ENCODE measurements at regions not wholly inside any gene's neighbourhood (a gene's known extent, or its start where the extent isn't known, plus 50 kb on each side); places are given as distances from the start of the nearest gene placed in this dataset.
"Not testable (repeated sequence)": the region's sequence is repeated elsewhere in the genome, so short reads cannot be mapped to it uniquely, and the experiment has no call there.

GRCh38 chr22:23498811-23499798, 81.0 kb downstream of the IGLL1 start:
- H3K27me3 ChIP-seq (ENCODE audit: control insufficient read depth, insufficient read depth, low read length), result peaks cover 4% of the 10 kb centered on the region

GRCh38 chr22:23497889-23498288, 82.2 kb downstream of the IGLL1 start:
- not testable (repeated sequence) for H3K36me3 ChIP-seq (ENCODE audit: control insufficient read depth, insufficient read depth, low read length); H3K27me3 ChIP-seq (ENCODE audit: control insufficient read depth, insufficient read depth, low read length); H3K9ac ChIP-seq (ENCODE audit: low read depth, low read length); H3K4me3 ChIP-seq (ENCODE audit: low read depth, low read length); H3K4me1 ChIP-seq (ENCODE audit: control insufficient read depth, insufficient read depth, low read length); H3K9me3 ChIP-seq (ENCODE audit: control insufficient read depth, insufficient read depth, low read length)

More at GRCh38 chr22:23498811-23499798, 81.0 kb downstream of the IGLL1 start:
- Histone ChIP-seq H3K9ac (ENCODE audit: low read depth, low read length) (no peak overlapping the region), H3K4me3 (ENCODE audit: low read depth, low read length) (no peak overlapping the region), H3K4me1 (ENCODE audit: control insufficient read depth, insufficient read depth, low read length) (peaks cover 2% of the 10 kb centered on the region), H3K9me3 (ENCODE audit: control insufficient read depth, insufficient read depth, low read length) (no peaks in the 10 kb centered on the region), H3K36me3 (ENCODE audit: control insufficient read depth, insufficient read depth, low read length) (no peaks in the 10 kb centered on the region)

- no peaks in the 10 kb centered on the region for H3K9me3 ChIP-seq (ENCODE audit: control insufficient read depth, insufficient read depth, low read length)
These were observed 82.8 kb downstream of the IGLL1 start for GRCh38 chr22:23497016-23497885.

GRCh38 chr22:23496445-23496833, 83.7 kb downstream of the IGLL1 start:
- Histone ChIP-seq H3K4me1 (ENCODE audit: control insufficient read depth, insufficient read depth, low read length) (peaks cover 2% of the 10 kb centered on the region), H3K36me3 (ENCODE audit: control insufficient read depth, insufficient read depth, low read length) (no peaks in the 10 kb centered on the region), H3K9me3 (ENCODE audit: control insufficient read depth, insufficient read depth, low read length) (no peaks in the 10 kb centered on the region), H3K9ac (ENCODE audit: low read depth, low read length) (no peak overlapping the region), H3K27me3 (ENCODE audit: control insufficient read depth, insufficient read depth, low read length) (peaks cover 1% of the 10 kb centered on the region), H3K4me3 (ENCODE audit: low read depth, low read length) (no peak overlapping the region)

More at GRCh38 chr22:23497016-23497885, 82.8 kb downstream of the IGLL1 start:
- peaks cover 2% of the 10 kb centered on the region for H3K27me3 ChIP-seq (ENCODE audit: control insufficient read depth, insufficient read depth, low read length)
- H3K4me3 ChIP-seq (ENCODE audit: low read depth, low read length), result no peak overlapping the region
- H3K36me3 ChIP-seq (ENCODE audit: control insufficient read depth, insufficient read depth, low read length), result no peaks in the 10 kb centered on the region
- H3K9ac ChIP-seq (ENCODE audit: low read depth, low read length), result no peak overlapping the region
- H3K4me1 ChIP-seq (ENCODE audit: control insufficient read depth, insufficient read depth, low read length), result peaks cover 2% of the 10 kb centered on the region

- no peak overlapping the region for H3K9ac ChIP-seq (ENCODE audit: low read depth, low read length)
- H3K36me3 ChIP-seq (ENCODE audit: control insufficient read depth, insufficient read depth, low read length), result no peaks in the 10 kb centered on the region
- H3K4me1 ChIP-seq (ENCODE audit: control insufficient read depth, insufficient read depth, low read length), result peaks cover 2% of the 10 kb centered on the region
These were observed 84.3 kb downstream of the IGLL1 start for GRCh38 chr22:23495614-23496444.

GRCh38 chr22:23494930-23495266, 85.2 kb downstream of the IGLL1 start:
- Histone ChIP-seq H3K9me3 (ENCODE audit: control insufficient read depth, insufficient read depth, low read length) (no peaks in the 10 kb centered on the region), H3K27me3 (ENCODE audit: control insufficient read depth, insufficient read depth, low read length) (no peaks in the 10 kb centered on the region), H3K4me3 (ENCODE audit: low read depth, low read length) (no peak overlapping the region), H3K4me1 (ENCODE audit: control insufficient read depth, insufficient read depth, low read length) (peaks cover 2% of the 10 kb centered on the region), H3K36me3 (ENCODE audit: control insufficient read depth, insufficient read depth, low read length) (no peaks in the 10 kb centered on the region), H3K9ac (ENCODE audit: low read depth, low read length) (no peak overlapping the region)

More at GRCh38 chr22:23495614-23496444, 84.3 kb downstream of the IGLL1 start:
- Histone ChIP-seq H3K27me3 (ENCODE audit: control insufficient read depth, insufficient read depth, low read length) (no peaks in the 10 kb centered on the region), H3K9me3 (ENCODE audit: control insufficient read depth, insufficient read depth, low read length) (no peaks in the 10 kb centered on the region), H3K4me3 (ENCODE audit: low read depth, low read length) (no peak overlapping the region)

- Histone ChIP-seq H3K27me3 (ENCODE audit: control insufficient read depth, insufficient read depth, low read length) (no peaks in the 10 kb centered on the region), H3K36me3 (ENCODE audit: control insufficient read depth, insufficient read depth, low read length) (no peaks in the 10 kb centered on the region), H3K4me3 (ENCODE audit: low read depth, low read length) (no peak overlapping the region), H3K9me3 (ENCODE audit: control insufficient read depth, insufficient read depth, low read length) (no peaks in the 10 kb centered on the region), H3K4me1 (ENCODE audit: control insufficient read depth, insufficient read depth, low read length) (no peaks in the 10 kb centered on the region), H3K9ac (ENCODE audit: low read depth, low read length) (no peak overlapping the region)
These were observed 94.6 kb downstream of the IGLL1 start for GRCh38 chr22:23485490-23485889.

GRCh38 chr22:23484651-23485050, 95.4 kb downstream of the IGLL1 start:
- no peaks in the 10 kb centered on the region for H3K27me3 ChIP-seq (ENCODE audit: control insufficient read depth, insufficient read depth, low read length)
- H3K36me3 ChIP-seq (ENCODE audit: control insufficient read depth, insufficient read depth, low read length), result no peaks in the 10 kb centered on the region
- H3K4me1 ChIP-seq (ENCODE audit: control insufficient read depth, insufficient read depth, low read length), result no peaks in the 10 kb centered on the region
- no peak overlapping the region for H3K4me3 ChIP-seq (ENCODE audit: low read depth, low read length)
- no peaks in the 10 kb centered on the region for H3K9me3 ChIP-seq (ENCODE audit: control insufficient read depth, insufficient read depth, low read length)
- no peak overlapping the region for H3K9ac ChIP-seq (ENCODE audit: low read depth, low read length)

GRCh38 chr22:23481369-23481768, 98.7 kb downstream of the IGLL1 start:
- no peak overlapping the region for H3K4me3 ChIP-seq (ENCODE audit: low read depth, low read length)
- H3K9ac ChIP-seq (ENCODE audit: low read depth, low read length), result no peak overlapping the region
- H3K9me3 ChIP-seq (ENCODE audit: control insufficient read depth, insufficient read depth, low read length), result no peaks in the 10 kb centered on the region
- no peaks in the 10 kb centered on the region for H3K4me1 ChIP-seq (ENCODE audit: control insufficient read depth, insufficient read depth, low read length)
- H3K27me3 ChIP-seq (ENCODE audit: control insufficient read depth, insufficient read depth, low read length), result no peaks in the 10 kb centered on the region
- no peaks in the 10 kb centered on the region for H3K36me3 ChIP-seq (ENCODE audit: control insufficient read depth, insufficient read depth, low read length)

GRCh38 chr22:23478175-23478574, 101.9 kb downstream of the IGLL1 start:
- H3K9me3 ChIP-seq (ENCODE audit: control insufficient read depth, insufficient read depth, low read length), result no peaks in the 10 kb centered on the region
- no peak overlapping the region for H3K9ac ChIP-seq (ENCODE audit: low read depth, low read length)
- H3K36me3 ChIP-seq (ENCODE audit: control insufficient read depth, insufficient read depth, low read length), result no peaks in the 10 kb centered on the region
- no peaks in the 10 kb centered on the region for H3K4me1 ChIP-seq (ENCODE audit: control insufficient read depth, insufficient read depth, low read length)
- no peak overlapping the region for H3K4me3 ChIP-seq (ENCODE audit: low read depth, low read length)
- H3K27me3 ChIP-seq (ENCODE audit: control insufficient read depth, insufficient read depth, low read length), result no peaks in the 10 kb centered on the region

- H3K9me3 ChIP-seq (ENCODE audit: control insufficient read depth, insufficient read depth, low read length); H3K27me3 ChIP-seq (ENCODE audit: control insufficient read depth, insufficient read depth, low read length); H3K36me3 ChIP-seq (ENCODE audit: control insufficient read depth, insufficient read depth, low read length); H3K4me3 ChIP-seq (ENCODE audit: low read depth, low read length); H3K9ac ChIP-seq (ENCODE audit: low read depth, low read length); H3K4me1 ChIP-seq (ENCODE audit: control insufficient read depth, insufficient read depth, low read length): not testable (repeated sequence)
These were observed 105.6 kb downstream of the IGLL1 start for GRCh38 chr22:23474531-23474930.
